ENCODE measurements at regions not wholly inside any gene's neighbourhood (a gene's known extent, or its start where the extent isn't known, plus 50 kb on each side); places are given as distances from the start of the nearest gene placed in this dataset.

- TF ChIP-seq CTCF (IDR thresholded peaks at IDR 0.05; ENCODE audit: low read depth, low read length, missing control alignments), result no peak
- DNase-seq (ENCODE audit: low read depth), result no peak
Measured at GRCh38 chr1:73627723-73628122, 570.3 kb downstream of the LRRIQ3 start.

GRCh38 chr1:73626326-73626725 lies 571.6 kb downstream of the LRRIQ3 start:
- DNase-seq (ENCODE audit: low read depth), result no peak
- TF ChIP-seq CTCF (IDR thresholded peaks at IDR 0.05; ENCODE audit: low read depth, low read length, missing control alignments), result no peak

More at GRCh38 chr1:73627723-73628122, 570.3 kb downstream of the LRRIQ3 start:
- H3K4me3 ChIP-seq (ENCODE audit: low read depth, low read length), result no peak overlapping the region

GRCh38 chr1:73623946-73624345 lies 574.0 kb downstream of the LRRIQ3 start:
- no peak for DNase-seq (ENCODE audit: low read depth)
- no peak overlapping the region for H3K4me3 ChIP-seq (ENCODE audit: low read depth, low read length)
- no peak for TF ChIP-seq CTCF (IDR thresholded peaks at IDR 0.05; ENCODE audit: low read depth, low read length, missing control alignments)

More at GRCh38 chr1:73626326-73626725, 571.6 kb downstream of the LRRIQ3 start:
- no peak overlapping the region for H3K4me3 ChIP-seq (ENCODE audit: low read depth, low read length)

- DNase-seq (ENCODE audit: low read depth), result no peak
- TF ChIP-seq CTCF (IDR thresholded peaks at IDR 0.05; ENCODE audit: low read depth, low read length, missing control alignments), result no peak
- H3K4me3 ChIP-seq (ENCODE audit: low read depth, low read length), result no peak overlapping the region
Measured at GRCh38 chr1:73617145-73617544, 580.8 kb downstream of the LRRIQ3 start.

- H3K4me3 ChIP-seq (ENCODE audit: low read depth, low read length), result no peak overlapping the region
- no peak for DNase-seq (ENCODE audit: low read depth)
Measured at GRCh38 chr1:73611681-73612080, 586.3 kb downstream of the LRRIQ3 start.

GRCh38 chr1:73604739-73605138 lies 593.2 kb downstream of the LRRIQ3 start:
- DNase-seq (ENCODE audit: low read depth), result no peak
- no peak for TF ChIP-seq CTCF (IDR thresholded peaks at IDR 0.05; ENCODE audit: low read depth, low read length, missing control alignments)
- no peak overlapping the region for H3K4me3 ChIP-seq (ENCODE audit: low read depth, low read length)

More at GRCh38 chr1:73611681-73612080, 586.3 kb downstream of the LRRIQ3 start:
- TF ChIP-seq CTCF (IDR thresholded peaks at IDR 0.05; ENCODE audit: low read depth, low read length, missing control alignments), result no peak

- TF ChIP-seq CTCF (IDR thresholded peaks at IDR 0.05; ENCODE audit: low read depth, low read length, missing control alignments), result no peak
- DNase-seq (ENCODE audit: low read depth), result no peak
- H3K4me3 ChIP-seq (ENCODE audit: low read depth, low read length), result no peak overlapping the region
Measured at GRCh38 chr1:73604211-73604610, 593.8 kb downstream of the LRRIQ3 start.

Measured in GM12864 (cell line).